ENCODE measurements at regions not wholly inside any gene's neighbourhood (a gene's known extent, or its start where the extent isn't known, plus 50 kb on each side); places are given as distances from the start of the nearest gene placed in this dataset.

GRCh38 chr12:67541625-67541991 is 106.9 kb upstream of the DYRK2 start:
- no peak for TF ChIP-seq EZH2 (IDR thresholded peaks at IDR 0.05; ENCODE audit: borderline replicate concordance, low read depth, low read length, severe bottlenecking)
- no peak for TF ChIP-seq POLR2A (IDR thresholded peaks at IDR 0.05; ENCODE audit: low read depth, low read length)
- TF ChIP-seq FOS (IDR thresholded peaks at IDR 0.05; ENCODE audit: borderline replicate concordance, insufficient read depth, low read length) = no peak
